Endometrium (tissue), 2 donors: ENCODE measurements at regions not wholly inside any gene's neighbourhood (a gene's known extent, or its start where the extent isn't known, plus 50 kb on each side); places are given as distances from the start of the nearest gene placed in this dataset.
"Not testable (repeated sequence)": the region's sequence is repeated elsewhere in the genome, so short reads cannot be mapped to it uniquely, and the experiment has no call there.

ENCODE experiments used
- FAIRE-seq: peaks from 2 replicates; lab custom pipeline; 2012; peaks lifted over from hg19 to GRCh38; lab: Jason Lieb, UNC
- donor health status: control.
- donor health status: control.

DNA sequence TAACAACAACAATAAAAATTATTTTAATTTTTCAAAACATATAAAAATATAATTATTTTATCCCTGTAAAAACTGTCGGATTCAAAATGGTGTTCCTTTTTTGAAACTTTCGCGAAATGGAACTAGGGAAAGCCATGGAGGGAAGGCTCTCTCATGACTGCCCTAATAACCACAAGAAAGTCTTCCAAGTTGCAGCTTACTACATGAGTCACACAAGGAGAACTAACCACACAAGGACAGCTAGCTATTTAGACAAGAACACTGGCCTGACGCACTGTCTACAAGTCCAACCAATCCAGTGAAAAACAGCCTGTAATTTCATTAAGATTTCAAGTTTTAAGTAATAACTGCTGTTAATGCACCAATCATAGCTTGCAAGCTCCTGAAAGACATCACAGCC, 319.2 kb upstream of the PCDH9 start:
- no peak for FAIRE-seq

DNA sequence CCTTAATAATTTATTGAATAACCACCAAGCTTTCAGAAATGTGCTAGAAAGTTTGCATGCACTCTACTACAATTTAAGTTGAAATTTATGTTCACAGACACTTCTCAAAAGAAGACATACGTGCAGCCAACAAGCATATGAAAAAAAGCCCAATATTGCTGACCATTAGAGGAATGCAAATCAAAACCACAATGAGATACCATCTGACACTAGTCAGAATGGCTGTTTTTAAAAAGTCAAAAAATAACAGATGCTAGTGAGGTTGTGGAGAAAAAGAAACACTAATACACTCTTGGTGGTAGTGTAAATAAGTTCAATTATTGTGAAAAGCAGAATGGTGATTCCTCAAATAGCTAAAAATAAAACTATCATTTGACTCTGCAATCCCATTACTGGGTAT, 308.8 kb upstream of the PCDH9 start:
- FAIRE-seq = no peak

DNA sequence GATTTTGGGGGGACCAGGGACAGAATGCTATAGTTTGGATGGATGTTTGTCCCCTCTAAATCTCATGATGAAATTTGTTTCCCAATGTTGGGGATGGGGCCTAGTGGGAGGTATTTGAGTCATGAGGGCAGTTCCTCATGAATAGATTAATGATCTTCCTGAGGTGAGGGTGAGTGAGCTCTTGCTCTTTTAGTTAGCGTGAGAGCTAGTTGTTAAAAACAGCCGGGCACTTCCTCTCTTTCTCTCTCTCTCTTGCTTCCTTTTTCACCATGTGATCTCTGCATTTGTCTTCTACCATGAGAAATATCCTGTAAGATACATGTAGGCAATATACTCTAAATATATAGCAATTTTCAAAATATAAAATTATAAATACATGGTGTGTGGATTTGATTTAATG, 290.8 kb upstream of the PCDH9 start:
- FAIRE-seq = no peak

DNA sequence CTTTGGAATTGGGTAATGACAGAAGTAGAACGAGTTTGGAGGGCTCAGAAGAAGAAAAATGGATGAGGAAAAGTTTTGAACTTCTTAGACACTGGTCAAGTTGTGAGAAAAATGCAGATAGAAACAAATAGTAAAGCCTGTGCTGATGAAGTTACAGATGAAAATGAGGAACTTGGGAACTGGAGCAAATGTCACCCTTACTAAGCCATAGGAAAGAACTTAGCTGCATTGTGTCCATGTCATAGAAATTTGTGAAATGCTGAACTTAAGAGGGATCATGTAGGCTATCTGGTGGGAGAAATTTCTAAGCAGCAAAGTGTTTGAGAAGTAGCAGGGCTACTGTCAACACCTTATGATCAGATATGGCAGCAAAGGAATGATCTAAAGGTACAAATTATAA, 289.2 kb upstream of the PCDH9 start:
- no peak for FAIRE-seq

DNA sequence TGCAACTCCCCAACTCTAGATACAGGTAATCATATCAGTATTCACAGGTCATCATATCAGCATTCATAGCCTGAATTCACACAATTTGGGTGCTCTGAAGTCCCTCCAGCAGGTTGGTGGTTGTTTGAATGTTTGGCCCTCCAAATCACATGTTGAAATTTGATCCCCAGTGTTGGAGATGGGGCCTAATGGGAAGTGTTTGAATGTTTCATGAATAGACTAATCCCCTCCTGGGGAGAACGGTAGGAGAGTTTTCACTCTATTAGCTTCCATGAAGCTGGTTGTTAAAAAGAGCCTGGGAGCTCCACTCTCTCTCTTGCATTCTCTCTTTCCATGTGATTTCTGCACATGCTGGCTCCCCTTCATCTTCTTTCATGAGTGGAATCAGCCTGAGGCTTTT, 288.6 kb upstream of the PCDH9 start:
- FAIRE-seq = no peak

DNA sequence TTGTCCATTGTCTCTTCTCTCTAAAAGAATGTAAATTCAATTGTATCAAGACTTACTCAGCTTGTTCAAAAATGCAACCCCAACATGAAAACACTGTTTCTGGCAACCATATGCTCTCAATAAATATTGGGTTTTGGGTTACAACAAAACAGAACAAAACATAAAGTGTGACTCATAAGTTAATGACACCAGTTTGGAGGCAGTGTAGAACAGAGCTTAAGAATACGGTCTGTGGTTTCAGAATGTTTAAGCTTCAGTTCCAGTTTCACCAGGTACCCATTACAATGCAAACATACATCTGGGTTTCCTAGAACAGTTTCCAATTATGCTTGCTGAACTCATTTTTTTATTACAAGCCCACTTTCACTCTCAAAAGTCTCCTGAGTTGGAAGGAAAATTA, 285.8 kb upstream of the PCDH9 start:
- FAIRE-seq = no peak

DNA sequence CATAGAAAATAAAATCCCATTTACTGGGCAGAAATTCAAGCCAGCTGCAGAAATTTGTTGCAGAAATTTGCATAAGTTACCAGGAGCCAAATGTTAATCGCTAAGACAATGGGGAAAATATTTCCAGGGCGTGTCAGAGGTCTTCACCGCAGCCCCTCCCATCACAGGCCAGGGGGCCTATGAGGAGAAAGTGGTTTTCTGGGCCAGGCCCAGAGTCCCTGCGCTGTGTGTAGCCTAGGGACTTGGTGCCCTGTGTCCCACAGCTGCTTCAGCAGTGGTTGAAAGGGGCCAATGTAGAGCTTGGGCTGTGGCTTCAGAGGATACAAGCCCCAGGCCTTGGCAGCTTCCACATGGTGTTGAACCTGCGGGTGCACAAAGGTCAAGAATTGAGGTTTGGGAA, 278.9 kb upstream of the PCDH9 start:
- no peak for FAIRE-seq

DNA sequence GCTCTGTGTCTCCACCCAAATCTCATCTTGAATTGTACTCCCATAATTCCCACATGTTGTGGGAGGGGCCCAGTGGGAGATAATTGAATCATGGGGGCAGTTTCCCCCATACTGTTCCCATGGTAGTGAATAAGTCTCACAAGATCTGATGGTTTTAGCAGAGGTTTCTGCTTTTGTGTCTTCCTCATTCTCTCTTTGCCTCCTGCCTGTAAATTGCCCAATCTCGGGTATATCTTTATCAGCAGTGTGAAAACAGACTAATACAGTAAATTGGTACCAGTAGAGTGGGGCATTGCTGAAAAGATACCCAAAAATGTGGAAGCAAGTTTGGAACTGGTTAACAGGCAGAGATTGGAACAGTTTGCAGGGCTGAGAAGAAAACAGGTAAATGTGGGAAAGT, 278.1 kb upstream of the PCDH9 start:
- FAIRE-seq = not testable (repeated sequence)

DNA sequence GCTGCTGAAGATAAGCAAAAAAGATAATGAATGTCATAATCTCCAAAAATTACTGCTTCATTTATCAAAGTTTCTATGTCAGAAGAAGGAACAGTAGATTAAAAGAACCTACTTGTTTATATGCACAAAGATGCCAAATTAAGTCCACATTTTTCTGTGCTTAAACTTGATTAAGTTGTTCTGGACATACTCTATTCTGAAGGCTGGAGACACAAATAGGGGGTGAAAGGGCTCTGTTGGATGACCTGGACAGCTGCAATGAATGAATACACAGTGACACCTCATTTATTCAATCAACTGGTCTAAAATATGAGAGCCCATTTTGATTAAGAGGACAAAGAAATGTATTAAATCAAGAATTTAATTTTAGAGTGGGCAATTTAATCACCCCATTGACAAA, 276.3 kb upstream of the PCDH9 start:
- no peak for FAIRE-seq

DNA sequence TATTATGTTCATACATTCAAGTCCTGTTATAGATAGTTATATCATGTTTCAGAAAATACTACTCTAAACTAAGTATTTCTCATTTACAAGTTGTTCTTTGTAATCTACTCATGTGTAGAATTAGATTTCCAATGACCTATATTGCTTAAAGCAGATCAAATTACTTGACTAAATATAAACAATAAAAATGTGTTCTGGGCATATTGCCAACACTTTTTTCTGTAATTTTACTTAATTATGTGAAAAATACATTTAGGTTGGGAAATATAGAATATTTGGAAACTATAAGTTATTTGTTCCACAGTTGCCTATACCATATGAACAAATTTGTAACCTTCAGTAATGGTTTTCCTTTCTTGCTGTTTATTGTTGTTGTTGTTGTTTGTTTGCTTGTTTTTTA, 275.2 kb upstream of the PCDH9 start:
- no peak for FAIRE-seq

DNA sequence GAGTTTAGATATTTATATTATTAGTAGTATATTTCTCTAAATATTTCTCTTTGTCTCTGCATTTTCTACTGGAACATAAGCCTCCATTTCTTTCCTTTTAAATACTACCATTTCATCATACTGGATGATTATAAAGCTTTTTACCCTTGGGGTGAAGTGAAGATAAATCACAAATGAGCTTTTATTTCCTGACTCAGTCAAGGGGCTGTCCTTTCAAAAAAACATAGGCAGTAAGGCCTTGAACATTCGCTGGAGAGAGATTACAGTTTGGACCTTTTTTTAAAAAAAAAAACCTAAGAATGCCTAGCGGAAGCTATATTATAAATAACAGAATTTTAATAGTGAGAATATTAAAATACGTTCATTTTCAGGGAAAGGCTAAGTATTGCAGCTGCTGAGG, 268.8 kb upstream of the PCDH9 start:
- FAIRE-seq = no peak

DNA sequence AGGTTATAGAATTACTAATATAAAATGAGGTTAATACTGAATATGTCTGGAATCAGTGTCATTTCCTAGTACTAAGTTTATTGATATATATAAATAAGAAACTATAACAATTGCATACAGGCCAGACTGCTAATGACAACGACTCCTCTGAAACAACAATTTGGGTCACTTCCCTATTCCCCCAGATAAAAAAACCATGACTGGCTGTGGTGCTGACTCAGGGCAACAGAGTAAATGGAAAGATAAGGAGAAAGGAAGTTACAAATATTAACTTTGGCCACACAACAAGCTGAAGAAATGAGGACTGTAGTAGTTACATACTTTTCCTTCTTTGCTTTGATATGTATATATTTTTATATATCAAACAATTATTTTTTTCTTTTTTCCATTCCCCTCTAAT, 263.7 kb upstream of the PCDH9 start:
- no peak for FAIRE-seq

DNA sequence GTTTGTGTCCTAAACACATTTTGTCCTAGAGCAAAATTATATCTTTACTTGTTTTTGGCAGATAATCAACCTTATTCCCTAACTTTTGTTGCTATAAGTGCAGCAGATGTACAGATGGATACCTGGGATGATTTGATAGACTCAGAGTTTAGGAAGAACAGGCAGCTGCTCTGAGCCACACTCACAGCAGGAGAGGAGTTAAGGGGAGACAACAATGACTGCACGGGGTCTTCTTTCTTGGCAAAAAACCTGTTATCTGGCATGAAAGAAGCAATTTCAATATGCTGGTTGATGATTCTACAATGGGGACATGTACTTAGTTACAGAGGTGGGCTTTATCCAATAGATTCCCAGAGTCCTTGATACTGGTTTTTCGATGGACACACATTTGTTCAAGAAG, 258.9 kb upstream of the PCDH9 start:
- no peak for FAIRE-seq

DNA sequence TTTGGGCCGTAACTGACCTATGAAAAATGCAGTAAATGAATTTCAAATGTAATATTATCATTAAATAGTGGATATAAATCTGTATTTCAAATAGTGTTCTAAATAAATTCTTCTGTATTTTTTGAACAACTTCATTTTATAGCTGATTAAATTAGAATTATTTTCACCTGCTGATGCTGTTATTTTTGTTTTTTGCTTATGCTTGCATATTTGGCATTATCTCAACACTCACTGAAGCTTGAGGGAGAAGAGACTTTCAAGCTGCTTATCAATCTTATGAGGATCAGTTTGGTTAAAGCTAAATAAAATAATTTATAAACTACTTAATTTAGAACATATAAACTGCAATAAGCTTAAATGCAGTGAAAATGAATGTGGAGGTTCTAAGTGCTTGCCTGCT, 251.3 kb upstream of the PCDH9 start:
- FAIRE-seq = no peak

DNA sequence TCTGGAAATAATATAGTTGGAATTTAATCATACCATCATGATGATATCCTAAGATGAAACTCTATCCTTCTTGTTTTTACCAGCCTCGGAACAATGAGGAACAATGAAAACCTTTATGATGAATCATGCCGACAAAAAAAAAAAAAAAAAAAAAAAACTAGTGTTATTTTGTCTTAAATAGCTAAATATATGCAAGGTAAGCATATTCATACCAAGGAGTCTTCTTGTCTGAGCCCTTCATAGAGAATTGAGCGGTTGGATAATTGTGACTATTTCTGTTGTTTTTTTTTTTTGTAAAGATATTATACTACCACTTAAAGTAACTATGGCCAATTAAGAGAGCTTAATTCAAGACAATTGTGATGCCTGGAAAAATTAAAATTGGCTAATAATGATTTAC, 244.0 kb upstream of the PCDH9 start:
- no peak for FAIRE-seq

DNA sequence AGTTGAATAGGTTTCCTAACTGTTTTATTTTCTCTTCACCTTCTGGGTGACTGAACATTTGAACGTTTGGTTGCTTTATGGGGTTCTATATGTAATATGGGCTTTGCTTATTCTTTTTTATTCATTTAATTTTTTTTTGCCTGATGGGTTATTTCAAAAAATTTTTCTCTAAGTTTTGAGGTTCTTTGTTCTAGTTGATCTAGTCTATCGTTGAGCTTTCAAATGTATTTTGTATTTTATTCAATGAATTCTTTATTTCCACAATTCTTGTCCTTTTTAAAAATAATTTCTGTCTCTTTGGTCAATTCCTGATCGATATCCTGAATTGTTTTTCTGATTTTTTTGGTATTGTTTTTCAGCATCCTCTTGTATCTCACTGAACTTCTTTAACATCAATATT, 239.5 kb upstream of the PCDH9 start:
- FAIRE-seq = no peak

DNA sequence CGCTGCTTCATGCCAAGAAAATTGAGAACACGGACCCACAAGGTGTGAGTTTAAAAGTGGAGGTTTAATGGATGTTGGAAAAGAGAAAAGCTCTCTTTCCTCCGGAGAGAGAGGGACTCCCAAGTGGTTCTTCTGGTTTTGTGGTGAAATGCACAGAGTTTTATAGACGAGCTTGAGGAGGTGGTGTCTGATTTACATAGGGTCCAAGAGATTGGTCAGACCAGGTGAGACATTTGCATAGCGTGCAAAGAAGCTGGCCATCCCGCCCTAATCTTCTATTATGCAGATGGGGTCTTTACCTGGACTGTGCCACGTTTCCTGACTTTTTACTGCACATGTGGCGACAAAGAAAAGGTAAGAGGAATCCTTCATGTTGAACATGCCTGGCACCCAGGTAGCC, 236.4 kb upstream of the PCDH9 start:
- no peak for FAIRE-seq

DNA sequence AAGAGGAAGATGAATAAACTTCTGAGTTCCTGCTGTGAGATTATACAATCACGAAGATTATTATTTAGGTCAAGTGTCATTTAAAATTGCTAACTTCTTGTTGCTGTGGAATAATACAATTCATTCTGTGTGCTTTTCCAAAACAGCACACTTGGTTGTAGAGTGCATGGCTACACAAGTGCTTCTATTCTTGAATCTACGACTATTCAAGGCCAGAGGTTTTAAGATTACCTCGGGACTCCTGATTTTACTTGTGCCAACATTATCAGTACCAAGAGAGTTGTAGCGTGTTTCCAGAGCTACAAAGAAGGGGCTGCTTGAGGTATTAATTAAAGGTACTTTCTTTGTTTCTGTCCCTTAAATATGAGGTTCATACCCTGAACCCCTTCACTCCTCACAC, 234.0 kb upstream of the PCDH9 start:
- no peak for FAIRE-seq

DNA sequence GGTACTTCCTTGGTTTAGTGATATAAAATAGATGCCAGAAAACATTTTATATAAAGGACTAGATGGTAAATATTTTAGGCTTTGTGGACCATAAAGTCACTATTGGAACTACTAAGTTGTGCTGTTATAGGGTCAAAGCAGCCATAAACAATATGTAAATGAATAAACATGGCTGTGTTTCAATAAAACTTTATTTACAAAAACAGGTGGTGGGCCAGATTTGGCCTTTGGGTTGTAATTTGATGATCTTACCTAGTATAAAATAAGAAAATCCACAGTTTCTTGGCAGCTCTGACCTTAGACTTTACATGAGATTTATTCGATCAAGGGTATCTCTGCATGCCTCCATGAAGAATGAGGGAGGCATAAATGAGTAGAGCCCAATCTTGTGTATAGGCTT, 232.0 kb upstream of the PCDH9 start:
- no peak for FAIRE-seq

DNA sequence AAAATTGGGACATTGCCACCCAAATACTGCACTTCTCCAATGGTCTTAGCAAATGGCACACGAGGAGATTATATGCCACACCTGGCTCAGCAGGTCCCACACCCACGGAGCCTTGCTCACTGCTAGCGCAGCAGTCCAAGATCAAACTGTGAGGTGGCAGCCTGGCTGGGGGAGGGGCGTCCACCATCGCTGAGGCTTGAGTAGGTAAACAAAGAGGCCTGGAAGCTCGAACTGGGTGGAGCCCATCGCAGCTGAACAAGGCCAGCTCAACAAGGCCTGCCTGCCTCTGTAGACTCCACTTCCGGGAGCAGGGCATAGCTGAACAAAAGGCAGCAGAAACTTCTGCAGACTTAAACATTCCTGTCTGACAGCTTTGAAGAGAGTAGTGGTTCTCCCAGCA, 222.4 kb upstream of the PCDH9 start:
- FAIRE-seq = not testable (repeated sequence)

DNA sequence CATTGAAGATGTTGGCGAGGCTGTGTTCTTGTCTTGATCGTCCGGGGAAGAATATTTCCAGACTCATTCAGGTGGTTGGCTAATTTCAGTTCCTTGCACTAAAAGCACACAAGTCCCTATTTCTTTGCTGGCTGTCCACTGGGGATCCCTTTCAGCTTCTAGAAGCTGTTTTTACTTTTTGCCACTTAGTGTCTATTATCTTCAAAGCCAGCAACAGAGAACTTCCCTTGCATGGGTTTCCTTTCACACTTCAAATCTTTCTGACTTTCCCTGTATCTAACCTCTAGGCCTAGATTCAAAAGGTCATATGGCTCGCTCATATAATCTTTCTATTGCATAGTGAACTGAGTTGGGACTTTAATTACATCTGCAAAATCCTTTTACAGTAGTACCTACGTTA, 215.3 kb upstream of the PCDH9 start:
- no peak for FAIRE-seq

DNA sequence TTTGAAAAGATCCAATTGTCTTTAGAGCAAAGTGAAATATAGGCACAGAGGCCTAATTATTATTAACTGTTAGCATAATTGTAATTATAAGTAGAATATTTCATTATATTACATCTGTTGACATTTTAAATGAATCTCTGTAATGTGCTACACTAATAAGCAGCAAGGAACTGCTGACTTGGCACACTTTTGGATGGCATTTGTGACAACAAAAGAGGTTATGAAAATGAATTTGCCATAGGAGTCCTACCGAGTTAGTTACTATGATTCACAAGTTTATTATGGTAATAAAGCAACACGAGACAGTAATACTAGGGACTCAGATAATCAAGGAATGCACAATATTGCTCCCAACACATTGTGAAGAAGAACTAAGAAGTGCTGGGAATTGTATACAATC, 213.8 kb upstream of the PCDH9 start:
- no peak for FAIRE-seq

DNA sequence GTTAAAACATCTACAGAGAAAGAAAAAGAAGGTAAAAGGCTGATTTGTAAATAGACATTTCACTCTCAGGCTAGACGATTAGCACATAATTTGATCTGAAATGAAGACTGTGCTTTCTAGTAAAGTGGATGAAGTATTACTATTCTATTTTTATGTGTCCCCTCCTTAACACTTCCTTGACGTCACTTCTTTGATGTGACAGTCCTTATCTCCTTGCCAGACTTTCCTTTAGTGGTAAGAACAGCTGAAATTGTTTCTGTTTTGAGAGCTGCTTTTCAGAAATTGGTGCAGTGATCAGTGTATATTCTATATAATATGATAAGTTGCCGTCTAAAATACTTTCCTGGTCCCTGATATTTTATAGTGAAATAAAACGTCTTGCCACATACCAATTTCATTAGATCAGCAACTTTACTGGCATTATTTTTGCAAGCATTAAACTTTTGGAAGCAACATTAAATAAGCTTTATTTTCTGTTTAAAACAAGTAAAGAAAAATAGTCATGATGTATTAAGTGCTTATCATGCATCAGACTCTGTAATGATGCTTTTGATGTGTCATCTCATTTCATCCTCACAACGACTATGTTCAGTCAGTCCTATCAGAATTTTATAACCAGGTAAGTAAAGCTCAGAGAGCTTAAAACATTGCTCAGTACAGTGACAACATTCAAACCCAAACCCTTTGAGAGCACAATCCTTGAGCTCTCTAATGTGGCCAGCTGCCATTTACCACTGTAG, 210.3 kb upstream of the PCDH9 start:
- no peak for FAIRE-seq

DNA sequence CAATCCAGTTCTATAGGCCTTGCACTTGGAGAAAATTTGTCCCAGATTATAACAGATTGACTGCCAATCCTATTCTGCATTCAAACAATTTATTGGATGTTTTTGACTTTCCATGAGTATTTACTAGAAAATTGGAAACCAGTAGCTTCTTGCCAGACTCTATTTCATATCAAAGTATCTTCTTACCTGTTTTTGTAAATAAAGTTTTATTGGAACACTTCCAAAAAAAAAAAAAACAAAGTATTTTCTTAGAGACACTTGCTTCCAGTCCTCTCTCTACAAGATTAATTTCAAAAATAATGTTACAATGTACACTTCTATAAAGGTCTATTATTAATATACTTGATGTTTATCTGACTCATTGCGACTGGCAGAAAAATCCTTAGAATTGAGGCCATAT, 209.2 kb upstream of the PCDH9 start:
- no peak for FAIRE-seq

DNA sequence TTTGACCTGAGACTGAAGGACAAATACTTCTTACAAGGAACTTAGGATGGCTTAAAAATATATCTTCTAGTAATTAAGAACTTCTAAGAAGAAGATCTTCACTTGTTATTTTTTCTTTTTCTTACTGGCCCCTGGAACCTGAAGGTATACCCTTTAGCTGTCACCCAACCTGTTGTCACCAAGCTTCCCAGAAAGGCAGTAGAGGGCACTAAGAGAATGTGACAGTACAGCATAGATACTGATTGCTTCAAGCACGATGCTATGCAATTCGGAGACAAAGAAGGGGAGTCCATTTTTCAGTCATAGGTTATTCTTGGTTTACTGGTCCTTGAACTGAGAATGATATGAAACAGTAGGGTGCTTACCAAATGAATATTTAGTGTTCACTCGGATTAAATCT, 208.3 kb upstream of the PCDH9 start:
- no peak for FAIRE-seq
